LNCAP (cell line): ENCODE measurements at regions not wholly inside any gene's neighbourhood (a gene's known extent, or its start where the extent isn't known, plus 50 kb on each side); places are given as distances from the start of the nearest gene placed in this dataset.

Source experiments
- CTCF ChIP-seq: fragments of 450-650 bp; IDR thresholded peaks from 2 replicates; pipeline ENCODE4 v1.5.1; 2017; ENCODE audit warnings: mild to moderate bottlenecking

- TF ChIP-seq CTCF = no peak
Measured at GRCh38 chr14:97273540-97273939, 476.4 kb downstream of the VRK1 start.

- TF ChIP-seq CTCF = no peak
Measured at GRCh38 chr14:97274626-97275025, 477.4 kb downstream of the VRK1 start.

GRCh38 chr14:97275276-97275675 is 478.1 kb downstream of the VRK1 start:
- no peak for TF ChIP-seq CTCF

GRCh38 chr14:97276573-97276972 is 479.4 kb downstream of the VRK1 start:
- TF ChIP-seq CTCF = no peak

- no peak for TF ChIP-seq CTCF
Measured at GRCh38 chr14:97277711-97278110, 480.5 kb downstream of the VRK1 start.

- no peak for TF ChIP-seq CTCF
Measured at GRCh38 chr14:97280526-97280925, 483.3 kb downstream of the VRK1 start.

GRCh38 chr14:97281741-97282140 is 484.6 kb downstream of the VRK1 start:
- no peak for TF ChIP-seq CTCF

- no peak for TF ChIP-seq CTCF
Measured at GRCh38 chr14:97282210-97283004, 485.2 kb downstream of the VRK1 start.
